HEK293T (cell line): ENCODE measurements at regions not wholly inside any gene's neighbourhood (a gene's known extent, or its start where the extent isn't known, plus 50 kb on each side); places are given as distances from the start of the nearest gene placed in this dataset.

Experiments
- ELF4 ChIP-seq: fragments of 450-650 bp; IDR thresholded peaks from 2 replicates; pipeline ENCODE4 v1.6.1; 2017; ENCODE audit warnings: antibody characterized with exemption
- FOXA1 ChIP-seq: fragments of 450-650 bp; IDR thresholded peaks from 2 replicates; pipeline ENCODE4 v1.6.1; 2016; ENCODE audit warnings: mild to moderate bottlenecking
- FOXK2 ChIP-seq: fragments of 450-650 bp; IDR thresholded peaks from 2 replicates; pipeline ENCODE4 v1.6.1; 2016; ENCODE audit warnings: mild to moderate bottlenecking
- FOXM1 ChIP-seq: fragments of 450-650 bp; IDR thresholded peaks from 2 replicates; pipeline ENCODE4 v1.6.1; 2017; ENCODE audit warnings: mild to moderate bottlenecking, borderline replicate concordance
- HDGF ChIP-seq: fragments of 450-650 bp; IDR thresholded peaks from 2 replicates; pipeline ENCODE4 v1.6.1; 2017; ENCODE audit warnings: antibody characterized with exemption, borderline replicate concordance
- L3MBTL2 ChIP-seq: fragments of 450-650 bp; conservative IDR thresholded peaks from 2 replicates; pipeline ENCODE4 v1.6.1; 2016; ENCODE audit warnings: mild to moderate bottlenecking
- NFRKB ChIP-seq: fragments of 450-650 bp; IDR thresholded peaks from 2 replicates; pipeline ENCODE4 v1.6.1; 2016; ENCODE audit warnings: mild to moderate bottlenecking, moderate library complexity
- PKNOX1 ChIP-seq: fragments of 450-650 bp; IDR thresholded peaks from 2 replicates; pipeline ENCODE4 v1.6.1; 2016
- SP1 ChIP-seq: fragments of 450-650 bp; IDR thresholded peaks from 2 replicates; pipeline ENCODE4 v1.6.1; 2017
- SUZ12 ChIP-seq: fragments of 450-650 bp; IDR thresholded peaks from 2 replicates; pipeline ENCODE4 v1.6.1; 2016; ENCODE audit warnings: mild to moderate bottlenecking
- TARDBP ChIP-seq: fragments of 450-650 bp; IDR thresholded peaks from 2 replicates; pipeline ENCODE4 v1.6.1; 2016

GRCh38 chr10:83908506-83908905 lies 230.8 kb upstream of the GHITM start:
- TF ChIP-seq SUZ12 (no peak), TARDBP (no peak), FOXM1 (no peak), FOXA1 (no peak), PKNOX1 (no peak), HDGF (no peak), NFRKB (no peak), FOXK2 (no peak), ELF4 (no peak), SP1 (no peak), L3MBTL2 (no peak)
